ENCODE measurements at regions not wholly inside any gene's neighbourhood (a gene's known extent, or its start where the extent isn't known, plus 50 kb on each side); places are given as distances from the start of the nearest gene placed in this dataset.

DNA sequence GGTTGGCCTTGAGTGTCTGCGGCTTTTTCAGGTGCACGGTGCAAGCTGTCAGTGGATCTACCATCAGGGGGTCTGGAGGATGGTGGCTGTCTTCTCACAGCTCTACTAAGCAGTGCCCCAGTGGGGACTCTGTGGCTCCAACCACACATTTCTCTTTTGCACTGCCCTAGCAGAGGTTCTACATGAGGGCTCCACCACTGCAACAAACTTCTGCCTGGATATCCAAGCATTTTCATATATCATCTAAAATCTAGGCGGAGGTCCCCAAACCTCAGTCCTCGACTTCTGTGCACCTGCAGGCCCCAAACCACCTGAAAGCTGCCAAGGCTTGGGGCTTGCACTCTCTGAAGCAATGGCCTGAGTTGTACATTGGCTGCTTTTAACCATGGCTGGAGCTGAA, 601.5 kb downstream of the MTRR start:
- DNase-seq (ENCODE audit: low read depth in 2 of 2): no peak

DNA sequence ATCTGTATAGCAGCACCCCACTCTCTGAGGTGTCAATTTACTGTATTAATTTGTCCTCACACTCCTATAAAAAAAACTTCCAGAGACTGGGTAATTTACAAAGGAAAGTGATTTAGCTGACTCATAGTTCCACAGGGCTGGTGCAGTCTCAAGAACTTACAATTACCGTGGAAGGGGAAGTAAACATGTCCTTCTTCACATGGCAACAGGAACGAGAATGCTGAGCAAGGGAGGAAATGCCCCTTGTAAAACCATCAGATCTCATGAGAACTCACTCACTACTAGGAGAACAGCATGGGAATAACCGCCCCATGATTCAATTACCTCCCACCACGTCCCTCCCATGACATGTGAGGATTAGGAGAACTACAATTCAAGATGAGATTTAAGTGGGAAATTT, 602.6 kb downstream of the MTRR start:
- DNase-seq (ENCODE audit: low read depth in 2 of 2): no peak

DNA sequence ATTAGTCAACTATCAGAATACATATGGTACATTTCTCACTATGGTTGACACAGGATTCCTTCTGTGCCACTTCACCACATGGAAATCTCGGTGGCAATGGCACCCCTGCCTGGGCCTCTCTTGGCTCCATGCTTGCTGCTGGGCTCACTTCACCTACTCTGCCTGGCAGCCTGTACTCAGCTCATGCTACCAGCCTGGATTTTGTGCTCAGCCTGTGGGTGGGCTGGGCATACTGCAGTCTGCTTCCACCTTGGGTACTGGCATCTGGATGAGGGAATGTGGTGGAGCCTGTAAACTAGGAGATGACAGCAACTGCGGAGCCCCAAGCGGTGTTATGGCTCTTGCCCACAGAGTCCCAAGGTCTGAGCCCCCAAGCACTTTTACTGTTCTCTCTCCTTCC, 604.1 kb downstream of the MTRR start:
- DNase-seq (ENCODE audit: low read depth in 2 of 2): no peak

DNA sequence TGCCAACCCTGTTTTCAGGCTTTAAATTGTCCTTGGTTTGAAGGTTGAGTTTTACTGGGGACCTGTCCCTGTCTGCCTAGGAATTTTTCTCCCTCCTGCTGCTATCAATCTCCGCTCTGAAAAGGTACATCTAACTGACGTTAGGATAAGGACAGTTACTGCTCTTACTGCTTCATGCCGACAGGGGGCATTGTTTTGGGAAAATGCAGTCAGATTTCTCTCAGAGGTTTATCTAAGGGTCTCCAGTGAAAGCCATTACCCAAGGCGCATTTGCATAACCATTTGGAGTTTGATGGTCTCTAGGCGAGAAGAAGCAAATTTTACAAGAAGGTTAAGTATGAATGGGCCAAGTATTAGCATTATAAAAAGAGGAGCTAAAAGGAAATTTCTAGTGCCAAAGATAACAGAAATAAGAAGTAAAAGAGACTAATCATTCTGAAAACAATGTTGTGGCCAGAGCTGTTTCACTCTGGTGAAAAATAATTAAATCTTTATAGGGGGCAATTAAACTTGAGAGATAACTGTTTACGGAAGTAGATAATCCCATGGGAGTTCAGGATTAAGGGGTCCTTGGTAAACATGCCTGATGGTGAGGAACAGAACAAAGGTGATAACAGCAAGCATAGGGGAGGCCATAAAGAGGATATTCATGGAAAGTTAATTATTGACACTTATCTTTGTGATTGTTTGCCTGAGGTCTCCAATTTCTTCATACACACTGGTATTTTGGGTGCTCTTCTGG, 605.0 kb downstream of the MTRR start:
- no peak for DNase-seq (ENCODE audit: low read depth in 2 of 2)

DNA sequence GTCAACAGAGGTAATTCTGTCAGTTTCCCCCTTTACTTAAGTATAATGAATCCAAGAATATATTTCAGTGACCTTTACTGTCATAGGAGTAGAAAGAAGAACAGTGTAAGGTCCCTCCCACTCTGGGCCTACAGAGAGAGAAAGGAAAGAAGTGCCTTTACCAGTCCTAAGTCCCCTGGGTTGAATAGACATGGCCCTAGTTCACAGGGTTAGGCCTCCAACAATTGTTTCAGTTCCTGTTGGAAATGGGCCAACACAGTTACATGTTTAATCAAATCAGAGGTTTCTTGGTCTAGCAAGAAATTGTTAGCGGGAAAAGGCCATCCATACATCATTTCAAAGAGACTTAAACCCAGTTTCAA, 605.6 kb downstream of the MTRR start:
- DNase-seq (ENCODE audit: low read depth in 2 of 2): no peak

DNA sequence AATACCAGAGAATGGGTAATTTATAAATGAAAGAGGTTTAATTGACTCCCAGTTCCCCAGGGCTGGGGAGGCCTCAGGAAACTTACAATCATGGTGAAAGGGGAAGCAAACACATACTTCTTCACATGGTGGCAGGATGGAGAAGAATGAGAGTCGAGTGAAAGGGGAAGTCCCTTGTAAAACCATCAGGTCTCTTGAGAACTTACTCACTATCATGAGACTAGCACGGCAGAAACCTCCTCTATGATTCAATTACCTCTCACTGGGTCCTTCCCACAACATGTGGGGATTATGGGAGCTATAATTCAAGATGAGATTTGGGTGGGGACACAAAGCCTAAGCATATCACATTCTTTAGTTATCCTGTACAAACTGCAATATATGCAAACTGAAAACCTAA, 609.4 kb downstream of the MTRR start:
- DNase-seq (ENCODE audit: low read depth in 2 of 2): no peak

DNA sequence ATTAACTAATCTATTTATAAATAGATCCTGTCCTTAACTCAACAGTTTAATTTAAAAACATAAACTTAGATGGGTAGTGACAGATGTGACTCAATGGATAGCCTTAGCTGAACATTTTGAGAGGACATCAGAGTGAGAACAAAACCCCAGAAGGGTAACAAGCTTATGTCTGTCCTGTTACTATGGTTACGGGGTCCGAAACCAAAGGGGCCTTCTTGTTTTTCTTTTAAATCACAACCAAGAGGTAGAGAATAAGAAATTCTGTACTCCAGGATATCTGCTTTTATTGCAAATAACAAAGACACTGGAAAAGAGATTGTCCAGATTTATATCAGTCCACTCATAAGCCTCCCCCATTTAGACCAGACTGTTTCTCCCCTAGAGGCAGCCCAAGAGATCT, 612.1 kb downstream of the MTRR start:
- no peak for DNase-seq (ENCODE audit: low read depth in 2 of 2)

DNA sequence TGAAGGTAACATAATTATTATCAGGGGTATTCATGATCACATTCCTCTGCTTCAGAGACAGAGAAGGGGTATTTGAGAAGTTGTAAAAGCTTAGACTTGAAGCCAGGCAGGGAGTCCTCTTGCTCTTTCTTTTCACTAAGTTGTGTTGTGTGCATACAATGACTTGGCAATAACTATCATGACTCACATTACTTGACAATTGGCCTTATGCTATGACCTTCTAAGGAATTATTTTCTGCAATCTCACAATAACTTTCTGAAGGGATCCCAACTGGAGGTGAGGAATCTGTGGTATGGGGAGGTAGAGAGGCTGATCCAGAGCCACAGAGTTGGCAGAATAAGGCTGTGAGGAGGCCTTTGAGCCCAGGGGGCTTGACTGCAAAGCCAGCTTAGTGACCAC, 622.3 kb downstream of the MTRR start:
- no peak for DNase-seq (ENCODE audit: low read depth in 2 of 2)

DNA sequence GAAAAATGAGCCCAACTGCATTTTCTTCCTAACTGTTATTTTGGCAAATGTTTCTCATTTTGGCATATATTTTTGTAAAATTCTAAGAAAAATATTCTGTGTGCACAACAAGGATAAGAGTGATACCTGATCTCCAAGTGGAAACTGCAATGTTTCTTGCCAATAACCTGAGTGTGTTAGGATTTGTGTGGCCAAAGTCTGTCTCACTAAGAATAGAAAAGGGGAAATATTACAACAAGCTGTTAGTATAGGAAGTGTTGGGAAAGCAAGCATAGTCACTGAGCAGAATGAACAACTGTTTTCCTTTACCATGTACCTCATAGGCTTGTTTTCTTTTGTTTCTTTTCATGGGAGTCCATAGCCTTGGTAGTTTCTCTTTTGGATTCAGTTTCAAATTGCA, 624.2 kb downstream of the MTRR start:
- no peak for DNase-seq (ENCODE audit: low read depth in 2 of 2)

DNA sequence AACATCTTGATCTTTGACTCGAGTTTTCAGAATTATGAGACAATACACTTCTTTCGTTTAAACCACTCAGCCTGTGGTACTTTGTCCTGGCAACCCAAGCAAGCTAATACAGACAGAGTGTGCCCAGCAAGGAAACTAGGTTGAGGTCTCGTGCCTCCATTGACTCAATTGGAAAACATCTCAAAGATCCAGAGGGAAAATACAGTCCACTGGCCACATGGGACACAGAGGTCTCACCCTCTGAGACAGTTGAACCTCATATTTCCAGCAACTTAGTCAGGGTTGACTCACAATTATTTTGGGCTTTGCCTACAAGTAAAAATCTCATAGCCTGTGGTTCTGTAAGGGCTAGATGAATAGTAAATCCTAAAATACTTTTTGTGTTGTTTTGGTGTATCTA, 631.5 kb downstream of the MTRR start:
- DNase-seq (ENCODE audit: low read depth in 2 of 2): no peak

DNA sequence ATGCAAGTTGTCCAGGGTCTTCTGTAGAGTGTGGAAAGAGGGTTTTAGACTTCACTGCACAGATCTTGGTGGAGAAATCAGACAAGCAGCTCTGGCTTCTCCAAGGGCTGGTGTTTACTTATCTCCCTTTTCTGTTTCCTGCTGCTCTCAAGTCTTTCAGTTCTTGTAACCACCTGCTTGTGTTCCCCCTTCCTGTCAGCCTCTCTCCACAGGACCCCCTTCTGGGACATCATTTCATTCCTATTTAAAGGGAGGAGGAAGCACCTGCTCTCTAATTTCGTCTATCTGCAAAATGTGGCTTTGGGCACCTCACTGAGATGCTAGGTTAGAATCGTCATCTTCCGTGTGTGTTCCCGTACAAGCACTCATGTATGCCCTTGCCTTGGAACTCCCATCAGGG, 636.2 kb downstream of the MTRR start:
- no peak for DNase-seq (ENCODE audit: low read depth in 2 of 2)

DNA sequence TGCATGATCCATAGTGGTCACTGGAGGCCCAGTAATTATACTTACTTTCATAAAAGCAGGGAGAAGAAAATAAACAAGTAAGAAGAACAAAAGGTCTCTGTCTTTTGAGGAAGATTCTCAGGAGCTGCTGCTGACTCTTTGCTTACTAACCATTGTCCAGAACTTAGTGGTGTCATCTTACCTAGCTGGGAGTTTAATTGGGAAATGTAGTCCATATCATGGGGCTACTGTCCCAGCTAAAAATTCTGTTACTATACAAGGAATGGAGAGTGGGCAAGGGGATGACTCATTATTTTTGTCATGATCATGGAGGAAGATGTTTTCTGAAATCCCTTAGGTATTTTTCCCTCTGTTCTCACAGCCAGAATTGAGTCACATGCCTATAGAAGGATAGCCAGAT, 639.3 kb downstream of the MTRR start:
- no peak for DNase-seq (ENCODE audit: low read depth in 2 of 2)

DNA sequence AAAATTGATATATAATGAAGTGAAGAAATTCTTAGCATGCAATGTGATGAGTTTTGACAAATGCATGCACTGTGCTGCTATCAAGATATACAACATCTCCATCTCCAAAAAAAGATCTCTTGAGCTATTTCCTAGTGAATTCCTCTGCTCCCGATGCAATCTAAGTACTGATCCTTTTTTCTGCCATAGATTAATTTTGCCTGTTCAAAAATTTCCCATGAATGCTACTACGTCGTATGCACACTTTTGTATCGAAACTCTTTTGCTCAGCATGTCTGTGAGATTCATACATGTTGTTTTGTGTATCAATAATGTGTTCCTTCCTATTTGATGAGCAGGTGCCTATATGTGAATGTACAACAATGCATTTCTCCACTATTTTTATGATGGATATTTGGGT, 647.4 kb downstream of the MTRR start:
- no peak for DNase-seq (ENCODE audit: low read depth in 2 of 2)

DNA sequence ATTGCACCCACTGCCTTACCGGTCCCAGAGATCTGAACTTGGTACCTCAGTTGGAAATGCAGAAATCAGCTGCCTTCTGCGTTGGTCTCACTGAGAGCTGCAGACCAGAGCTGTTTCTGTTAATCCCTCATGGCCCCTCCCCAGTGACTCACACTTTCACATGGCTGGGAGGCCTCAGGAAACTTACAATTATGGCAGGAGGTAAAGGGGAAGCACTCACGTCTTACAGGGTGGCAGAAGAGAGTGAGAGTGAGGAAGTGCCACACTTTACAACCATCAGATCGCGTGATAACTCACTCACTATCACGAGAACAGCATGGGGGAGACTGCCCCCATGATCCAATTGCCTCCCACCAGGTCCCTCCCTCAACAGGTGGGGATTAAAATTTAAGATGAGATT, 648.5 kb downstream of the MTRR start:
- DNase-seq (ENCODE audit: low read depth in 2 of 2): no peak

DNA sequence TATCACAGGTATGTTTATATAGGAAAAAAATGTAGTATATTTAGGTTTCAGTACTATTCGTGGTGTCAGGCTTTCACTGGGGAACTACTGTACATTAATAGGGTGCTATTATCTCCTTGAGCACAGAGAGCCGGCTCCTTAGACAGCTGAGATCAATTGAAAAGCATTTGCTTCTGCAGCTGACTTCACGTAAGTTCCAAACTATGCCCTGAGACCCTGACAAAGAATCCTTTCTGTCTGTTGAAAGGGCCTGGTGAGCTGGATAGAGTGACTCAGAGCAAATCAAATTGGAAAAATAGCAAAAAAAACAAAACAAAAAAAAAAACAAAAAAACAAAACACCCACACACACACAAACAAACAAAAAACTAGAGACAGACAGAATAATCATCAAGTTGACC, 652.0 kb downstream of the MTRR start:
- DNase-seq (ENCODE audit: low read depth in 2 of 2): no peak

DNA sequence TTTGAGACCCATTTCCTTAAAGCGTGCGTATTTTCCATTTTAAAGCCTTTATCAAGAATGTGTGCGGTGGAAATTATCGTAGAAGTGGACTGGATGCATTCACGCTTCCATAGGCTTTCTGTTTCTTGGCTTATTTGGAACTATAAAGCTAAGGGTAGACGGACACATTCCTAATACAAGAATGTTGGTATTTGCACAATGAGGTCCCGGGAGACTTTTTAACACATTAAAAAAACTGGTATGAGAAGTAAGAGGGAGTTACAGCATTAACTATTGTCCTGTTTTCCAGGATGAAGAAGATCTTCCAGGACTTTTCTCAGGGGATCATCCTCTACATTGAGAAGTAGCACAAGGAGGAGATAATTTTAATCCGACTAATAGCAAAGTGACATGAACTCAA, 653.0 kb downstream of the MTRR start:
- no peak for DNase-seq (ENCODE audit: low read depth in 2 of 2)

DNA sequence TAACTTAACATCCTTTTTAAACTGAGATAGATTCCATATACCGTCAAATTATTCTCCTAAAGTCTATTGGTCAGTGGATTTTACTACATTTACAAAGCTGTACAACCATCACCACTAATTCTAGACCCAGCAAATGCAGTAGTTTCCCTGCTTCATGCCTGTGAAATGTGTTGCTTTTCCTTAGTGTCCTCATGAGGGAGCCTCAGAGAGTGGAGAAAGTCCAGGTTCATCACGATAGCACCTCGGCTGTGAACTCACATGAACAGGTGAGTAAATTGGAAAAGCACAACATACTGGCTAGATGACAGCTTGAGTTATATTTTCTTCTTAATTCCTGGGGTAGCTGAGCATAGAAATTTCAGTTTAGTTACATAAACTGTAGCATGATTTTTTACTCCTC, 653.7 kb downstream of the MTRR start:
- DNase-seq (ENCODE audit: low read depth in 2 of 2): no peak

DNA sequence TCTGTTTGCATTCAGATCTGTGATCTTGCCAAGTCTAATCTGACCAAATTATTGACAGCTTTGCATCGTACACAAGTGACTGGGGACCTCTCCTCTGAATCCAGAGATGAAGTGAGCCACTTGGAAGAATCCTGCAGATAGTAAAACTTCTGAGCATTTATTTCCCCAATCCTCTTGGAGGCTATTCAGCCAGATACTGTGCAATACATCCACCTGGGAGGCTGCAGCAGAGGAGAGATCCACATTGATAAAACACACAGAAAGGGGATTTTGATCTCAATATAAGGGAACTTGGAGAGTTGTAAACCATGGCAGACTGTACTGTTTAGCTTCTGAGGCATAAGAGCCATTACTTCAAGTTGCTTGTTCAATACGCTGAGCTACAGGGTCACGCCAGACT, 654.6 kb downstream of the MTRR start:
- DNase-seq (ENCODE audit: low read depth in 2 of 2): no peak

DNA sequence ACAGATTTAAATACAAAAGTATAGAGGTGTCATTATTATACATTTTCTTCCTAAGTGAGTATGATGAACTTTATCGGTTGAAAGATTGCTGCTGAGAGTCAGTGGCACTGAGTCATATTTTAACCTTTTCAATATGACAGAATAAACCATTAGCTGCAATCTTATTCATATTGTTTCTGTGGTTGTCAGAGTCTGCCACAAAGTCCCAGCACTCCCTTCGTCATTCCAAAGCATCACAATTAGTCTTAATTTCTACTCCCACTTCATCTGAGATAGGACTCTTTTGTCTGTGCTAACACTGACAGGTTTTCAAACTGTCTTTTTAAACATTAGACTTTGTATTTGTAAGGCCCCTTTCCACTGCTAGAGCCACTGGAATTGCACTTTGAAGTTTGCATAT, 656.9 kb downstream of the MTRR start:
- no peak for DNase-seq (ENCODE audit: low read depth in 2 of 2)

DNA sequence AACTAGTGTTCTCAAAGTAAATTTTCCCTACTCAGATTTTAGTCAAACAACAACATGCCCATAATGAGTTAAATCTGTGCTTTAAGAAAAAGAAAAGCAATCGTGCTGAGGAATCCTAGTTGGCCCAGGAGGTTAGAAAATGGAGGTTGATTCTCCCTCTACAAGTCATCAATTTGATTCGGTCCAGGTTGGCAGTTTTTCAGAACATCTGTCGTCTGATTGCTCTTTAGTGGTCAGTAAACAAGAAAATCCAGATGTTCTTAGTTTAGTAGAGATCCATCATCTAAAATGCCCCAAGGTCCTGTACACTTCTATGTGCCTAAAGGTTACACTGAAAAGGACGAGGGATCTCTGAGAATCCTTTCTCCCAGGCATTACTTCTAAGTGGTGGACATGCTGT, 659.2 kb downstream of the MTRR start:
- no peak for DNase-seq (ENCODE audit: low read depth in 2 of 2)

DNA sequence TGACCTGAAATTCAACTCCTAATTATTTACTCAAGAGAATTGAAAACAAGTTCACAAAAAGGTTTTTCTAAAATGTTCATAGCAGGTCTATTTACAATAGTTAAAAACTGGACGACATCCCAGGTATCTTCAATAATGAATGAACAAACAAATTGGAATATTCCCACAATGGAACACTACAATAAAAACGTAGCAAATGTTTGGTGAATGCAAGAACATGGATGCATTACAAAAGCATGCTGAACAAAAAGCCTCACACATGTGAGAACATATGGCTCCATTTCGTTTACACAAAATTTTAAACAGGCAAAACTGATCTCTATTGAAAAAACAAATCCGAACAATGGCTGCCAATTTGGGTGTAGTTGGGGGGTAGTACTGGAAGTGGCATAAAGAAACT, 669.9 kb downstream of the MTRR start:
- DNase-seq (ENCODE audit: low read depth in 2 of 2): no peak

DNA sequence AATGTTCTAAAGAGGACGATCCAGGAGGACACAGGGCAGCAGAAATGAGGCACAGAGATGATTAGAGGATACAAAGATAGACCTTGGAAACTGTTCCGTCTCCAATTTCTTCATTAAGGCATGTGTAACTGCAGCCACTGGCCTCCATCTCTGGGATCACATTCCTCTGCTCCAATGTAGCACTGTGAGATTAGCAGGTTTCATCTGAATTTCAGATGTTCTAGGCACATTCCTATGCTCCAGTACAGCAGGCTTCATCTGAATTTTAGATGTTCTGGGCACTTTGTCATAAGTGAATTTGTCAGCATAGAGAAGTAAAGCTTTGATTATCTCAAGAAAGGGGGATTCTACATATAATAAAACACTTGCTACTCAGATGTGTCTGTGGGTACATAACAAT, 671.4 kb downstream of the MTRR start:
- DNase-seq (ENCODE audit: low read depth in 2 of 2): no peak

DNA sequence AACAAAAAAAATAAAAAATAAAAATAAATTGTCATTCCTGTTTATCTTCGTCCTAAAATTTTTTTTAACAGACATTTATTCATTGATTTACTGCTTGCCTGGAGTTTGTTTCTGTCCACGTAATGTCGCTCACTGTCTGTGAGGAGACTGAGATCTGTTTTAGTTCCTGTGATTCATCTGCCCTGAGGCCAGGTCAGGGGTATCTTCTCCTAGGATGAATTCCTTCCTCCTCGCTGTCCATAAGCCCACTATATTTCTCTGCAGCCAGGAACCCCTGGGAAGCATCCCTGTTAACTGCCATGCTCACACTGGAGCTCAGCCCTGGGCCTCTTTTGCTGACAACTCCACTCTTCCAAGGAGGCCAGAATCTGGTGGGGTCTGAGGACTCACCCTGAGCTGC, 682.0 kb downstream of the MTRR start:
- DNase-seq (ENCODE audit: low read depth in 2 of 2): no peak

DNA sequence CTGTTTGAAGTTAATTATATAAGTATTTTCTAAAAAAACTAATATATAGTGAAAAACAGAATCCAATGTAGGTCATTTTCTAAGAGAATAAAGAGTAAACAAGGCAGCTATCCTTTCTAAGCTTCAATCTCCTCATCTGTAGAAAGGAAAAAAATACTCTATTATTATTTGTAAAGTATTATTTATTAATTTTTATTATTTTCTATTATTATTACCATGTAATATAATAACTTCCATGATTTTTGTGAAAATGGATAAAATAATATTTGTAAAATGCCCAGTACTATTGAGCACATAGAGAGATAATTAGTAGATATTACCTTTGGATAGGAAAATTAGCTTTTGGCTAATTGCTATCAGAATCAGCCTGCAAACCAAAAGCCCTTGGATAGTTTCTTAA, 684.4 kb downstream of the MTRR start:
- DNase-seq (ENCODE audit: low read depth in 2 of 2): no peak

DNA sequence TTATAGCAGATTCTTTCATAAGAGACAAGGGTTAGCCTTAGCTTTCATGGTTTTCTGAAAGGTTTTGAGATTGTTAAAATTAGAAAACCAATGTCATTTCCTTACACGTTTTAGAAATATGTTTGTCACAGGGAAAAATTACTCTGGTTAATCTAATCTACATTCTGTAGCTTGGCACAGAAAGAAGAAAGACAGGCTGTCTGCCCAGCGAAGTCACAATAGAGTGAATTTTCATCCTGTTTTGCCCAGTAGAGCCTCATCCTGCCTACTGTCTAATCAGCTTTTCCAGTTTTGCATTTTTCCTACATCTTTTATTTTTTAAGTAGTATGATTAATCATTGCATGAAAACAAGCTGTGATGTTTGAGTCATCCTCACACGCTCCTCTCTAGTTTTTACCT, 688.8 kb downstream of the MTRR start:
- DNase-seq (ENCODE audit: low read depth in 2 of 2): no peak
